ENCODE measurements at regions not wholly inside any gene's neighbourhood (a gene's known extent, or its start where the extent isn't known, plus 50 kb on each side); places are given as distances from the start of the nearest gene placed in this dataset.
A peak's percentile ranks its signal among the peaks of the same experiment; 100 is the strongest.

GRCh38 chr5:82793808-82794419 lies 283.3 kb downstream of the TMEM167A start:
- no peak for TF ChIP-seq TCF7L2 (IDR thresholded peaks at IDR 0.05; ENCODE audit: low read depth, low read length)
- TF ChIP-seq POLR2AphosphoS5 (IDR thresholded peaks at IDR 0.05; ENCODE audit: low read depth, low read length) = no peak
- TF ChIP-seq REST (IDR thresholded peaks at IDR 0.05; ENCODE audit: insufficient read depth in 1 of 2, low read depth in 2 of 2, low read length in 1 of 2) = no peak
- no peak for TF ChIP-seq SIN3A (IDR thresholded peaks at IDR 0.05; ENCODE audit: borderline replicate concordance, insufficient read depth, low read depth, low read length)
- TF ChIP-seq CTCF (IDR thresholded peaks at IDR 0.05) = peak; percentile 64
- Histone ChIP-seq H3K4me3 (ENCODE audit: low read depth in 2 of 2, low read length in 2 of 2) (no peak overlapping the region), H3K4me1 (ENCODE audit: control insufficient read depth, insufficient read depth, low read length) (no peaks in the 10 kb centered on the region), H3K9me3 (ENCODE audit: control insufficient read depth, insufficient read depth, low read depth, low read length) (no peaks in the 10 kb centered on the region), H3K27me3 (ENCODE audit: control insufficient read depth, insufficient read depth, low read length) (no peaks in the 10 kb centered on the region), H3K36me3 (ENCODE audit: control insufficient read depth, insufficient read depth, low read length) (no peaks in the 10 kb centered on the region), H3K27ac (ENCODE audit: low read length) (no peak overlapping the region)
- POLR2A ChIA-PET = no interaction called here
- ATAC-seq (no peak), DNase-seq (ENCODE audit: low read depth, low spot score) (no peak)
- BruUV-seq (replicated peaks) = no TSS peak
- in situ Hi-C loops (cut with HindIII; ENCODE audit: low pct_unique_long_range_greater_than_20kb, low sequenced_read_pairs) = no loop called here
- intact Hi-C loops (cut with micrococcal nuclease; ENCODE audit: unreplicated experiment) = no loop called here
- CTCF ChIA-PET = no interaction called here

- Histone ChIP-seq H3K27ac (ENCODE audit: low read length) (no peak overlapping the region), H3K27me3 (ENCODE audit: control insufficient read depth, insufficient read depth, low read length) (no peaks in the 10 kb centered on the region), H3K4me3 (ENCODE audit: low read depth in 2 of 2, low read length in 2 of 2) (no peak overlapping the region), H3K4me1 (ENCODE audit: control insufficient read depth, insufficient read depth, low read length) (no peaks in the 10 kb centered on the region), H3K9me3 (ENCODE audit: control insufficient read depth, insufficient read depth, low read depth, low read length) (no peaks in the 10 kb centered on the region), H3K36me3 (ENCODE audit: control insufficient read depth, insufficient read depth, low read length) (no peaks in the 10 kb centered on the region)
- no peak for ATAC-seq
- in situ Hi-C loops (cut with HindIII; ENCODE audit: low pct_unique_long_range_greater_than_20kb, low sequenced_read_pairs) = no loop called here
- TF ChIP-seq SIN3A (IDR thresholded peaks at IDR 0.05; ENCODE audit: borderline replicate concordance, insufficient read depth, low read depth, low read length) (no peak), CTCF (IDR thresholded peaks at IDR 0.05) (no peak), POLR2AphosphoS5 (IDR thresholded peaks at IDR 0.05; ENCODE audit: low read depth, low read length) (no peak), TCF7L2 (IDR thresholded peaks at IDR 0.05; ENCODE audit: low read depth, low read length) (no peak), REST (IDR thresholded peaks at IDR 0.05; ENCODE audit: insufficient read depth in 1 of 2, low read depth in 2 of 2, low read length in 1 of 2) (no peak)
- BruUV-seq (replicated peaks) = no TSS peak
- intact Hi-C loops (cut with micrococcal nuclease; ENCODE audit: unreplicated experiment) = no loop called here
- ChIA-PET CTCF (no interaction called here), POLR2A (no interaction called here)
- DNase-seq (ENCODE audit: low read depth, low spot score) = no peak
Measured at GRCh38 chr5:82792096-82792495, 285.1 kb downstream of the TMEM167A start.
